H1 (cell line): ENCODE measurements at regions not wholly inside any gene's neighbourhood (a gene's known extent, or its start where the extent isn't known, plus 50 kb on each side); places are given as distances from the start of the nearest gene placed in this dataset.

Experiments used
- CTCF ChIA-PET: fragments of 300-600 bp; sonication (Branson Sonifier 250); formaldehyde crosslinking; loops from one replicate; lab custom pipeline; 2021; ENCODE audit not compliant: partially characterized antibody; lab: Charles Lee
- POLR2A ChIA-PET: fragments of 300-600 bp; sonication (Branson Sonifier 250); formaldehyde crosslinking; loops from one replicate; lab custom pipeline; 2021; ENCODE audit warnings: inconsistent platforms; ENCODE audit not compliant: partially characterized antibody; lab: Charles Lee
- DNase-seq, 2 experiments: peaks; one replicate each; pipeline versions ENCODE4 v3.0.0 to v3.0.0-alpha.2; 2010 to 2022; ENCODE audit warnings: low spot score in 2 of 2, low read depth in 1 of 2, mixed read lengths in 1 of 2
- FAIRE-seq: peaks from 2 replicates; lab custom pipeline; 2011; peaks lifted over from hg19 to GRCh38; lab: Jason Lieb, UNC
- H2AFZ ChIP-seq: 2 replicates; pipeline ENCODE4 v1.8.1; 2012; ENCODE audit warnings: low read length, inconsistent platforms
- H2AK5ac ChIP-seq: 2 replicates; pipeline ENCODE4 v1.6.1; 2013; ENCODE audit warnings: low read depth, low read length
- H2BK120ac ChIP-seq: replicated peaks from 2 replicates; pipeline ENCODE3; 2013; ENCODE audit warnings: low read depth, low read length, inconsistent platforms
- H2BK12ac ChIP-seq: 2 replicates; pipeline ENCODE4 v1.6.1; 2013; ENCODE audit warnings: low read depth, low read length
- H2BK15ac ChIP-seq: 2 replicates; pipeline ENCODE4 v1.6.1; 2013; ENCODE audit warnings: low read length
- H2BK20ac ChIP-seq: 2 replicates; pipeline ENCODE4 v1.6.1; 2013; ENCODE audit warnings: low read length
- H2BK5ac ChIP-seq: 2 replicates; pipeline ENCODE4 v1.6.1; 2013; ENCODE audit warnings: low read depth, low read length
- H3K14ac ChIP-seq: 2 replicates; pipeline ENCODE4 v1.6.1; 2013; ENCODE audit warnings: inconsistent platforms; ENCODE audit not compliant: insufficient read length
- H3K18ac ChIP-seq: 2 replicates; pipeline ENCODE4 v1.6.1; 2013; ENCODE audit warnings: low read length; ENCODE audit errors: extremely low read depth
- H3K23ac ChIP-seq: 2 replicates; pipeline ENCODE4 v1.6.1; 2013; ENCODE audit warnings: inconsistent platforms; ENCODE audit not compliant: insufficient read length
- H3K23me2 ChIP-seq: 2 replicates; pipeline ENCODE4 v1.6.1; 2013; ENCODE audit warnings: low read depth, low read length
- H3K27ac ChIP-seq: 2 replicates; pipeline ENCODE4 v1.6.1; 2011; ENCODE audit warnings: low read depth, low read length, inconsistent platforms
- H3K27me3 ChIP-seq, 4 experiments: replicated peaks in 1 of 4; 1 replicate in 1 of 4; 2 replicates in 3 of 4; pipeline versions ENCODE4 v1.6.1 to v1.8.1; 2011 to 2013; ENCODE audit warnings: low read length in 3 of 4, mild to moderate bottlenecking in 3 of 4, inconsistent platforms in 2 of 4, mixed read lengths in 2 of 4, moderate library complexity in 1 of 4; ENCODE audit not compliant: control insufficient read depth in 3 of 4, insufficient read depth in 3 of 4; ENCODE audit errors: extremely low read depth in 1 of 4
- H3K36me3 ChIP-seq, 4 experiments: 2 replicates each; pipeline versions ENCODE4 v1.6.1 to v1.8.1; 2011 to 2013; ENCODE audit warnings: mild to moderate bottlenecking in 4 of 4, low read length in 3 of 4, moderate library complexity in 2 of 4, control low read depth in 1 of 4, inconsistent platforms in 1 of 4; ENCODE audit not compliant: insufficient read depth in 4 of 4, control insufficient read depth in 2 of 4
- H3K4ac ChIP-seq: replicated peaks from 2 replicates; pipeline ENCODE3; 2013; ENCODE audit warnings: low read length, low read depth, mixed read lengths, inconsistent platforms; ENCODE audit not compliant: insufficient read length
- H3K4me1 ChIP-seq, 4 experiments: replicated peaks in 1 of 4; 1 replicate in 1 of 4; 2 replicates in 3 of 4; pipeline versions ENCODE4 v1.6.1 to v1.8.1; 2011 to 2013; ENCODE audit warnings: low read length in 3 of 4, inconsistent platforms in 2 of 4, mixed read lengths in 1 of 4; ENCODE audit not compliant: insufficient read depth in 4 of 4, control insufficient read depth in 3 of 4
- H3K4me2 ChIP-seq, 2 experiments: 2 replicates each; pipeline versions ENCODE4 v1.6.1 to v1.8.1; 2011 to 2013; ENCODE audit warnings: low read depth in 2 of 2, low read length in 2 of 2, control low read depth in 1 of 2, inconsistent platforms in 1 of 2, mild to moderate bottlenecking in 1 of 2; ENCODE audit not compliant: insufficient read depth in 1 of 2
- H3K4me3 ChIP-seq, 4 experiments: fragments of 200-600, 300-600 bp in 1 of 4; sonication (generic), shearing (Covaris generic), sonication (Bioruptor Twin) in 1 of 4; 2 replicates each; pipeline versions ENCODE4 v1.5.1 to v1.8.1; 2011 to 2016; ENCODE audit warnings: low read length in 4 of 4, low read depth in 3 of 4, control low read depth in 2 of 4, inconsistent platforms in 2 of 4, mild to moderate bottlenecking in 2 of 4, mixed read lengths in 1 of 4, moderate library complexity in 1 of 4; ENCODE audit not compliant: insufficient read depth in 2 of 4; ENCODE audit errors: extremely low read depth in 1 of 4
- H3K56ac ChIP-seq: replicated peaks from 2 replicates; pipeline ENCODE3; 2013; ENCODE audit warnings: low read depth, mild to moderate bottlenecking, mixed read lengths, low read length, inconsistent platforms; ENCODE audit not compliant: insufficient read length
- H3K79me1 ChIP-seq: 2 replicates; pipeline ENCODE4 v1.6.1; 2013; ENCODE audit warnings: low read depth, low read length, control low read depth
- H3K79me2 ChIP-seq, 2 experiments: 2 replicates each; pipeline versions ENCODE4 v1.6.1 to v1.8.1; 2012 to 2013; ENCODE audit warnings: low read length in 2 of 2, mild to moderate bottlenecking in 2 of 2, inconsistent platforms in 1 of 2; ENCODE audit not compliant: insufficient read depth in 2 of 2, control insufficient read depth in 1 of 2
- H3K9ac ChIP-seq, 4 experiments: replicated peaks in 1 of 4; 1 replicate in 1 of 4; 2 replicates in 3 of 4; pipeline versions ENCODE4 v1.6.1 to v1.8.1; 2011 to 2013; ENCODE audit warnings: low read depth in 3 of 4, low read length in 3 of 4, control low read depth in 2 of 4, mild to moderate bottlenecking in 2 of 4, moderate library complexity in 2 of 4, inconsistent platforms in 1 of 4; ENCODE audit errors: extremely low read depth in 1 of 4
- H3K9me3 ChIP-seq, 2 experiments: 2 replicates each; pipeline versions ENCODE4 v1.6.1 to v1.8.1; 2012 to 2013; ENCODE audit warnings: mild to moderate bottlenecking in 2 of 2, moderate library complexity in 2 of 2, control low read depth in 1 of 2, inconsistent platforms in 1 of 2, low read depth in 1 of 2, low read length in 1 of 2, mixed read lengths in 1 of 2; ENCODE audit not compliant: insufficient read depth in 2 of 2
- H4K20me1 ChIP-seq, 2 experiments: replicated peaks in 1 of 2; 2 replicates each; pipeline versions ENCODE3 to v1.8.1; 2011 to 2013; ENCODE audit warnings: inconsistent platforms in 2 of 2, low read length in 2 of 2, mild to moderate bottlenecking in 1 of 2; ENCODE audit not compliant: insufficient read depth in 2 of 2, control insufficient read depth in 1 of 2
- H4K5ac ChIP-seq: 2 replicates; pipeline ENCODE4 v1.6.1; 2013; ENCODE audit warnings: low read length, low read depth, mixed read lengths, inconsistent platforms; ENCODE audit not compliant: insufficient read length
- H4K8ac ChIP-seq: 2 replicates; pipeline ENCODE4 v1.8.0; 2013; ENCODE audit warnings: mild to moderate bottlenecking, moderate library complexity, low read length, inconsistent platforms; ENCODE audit not compliant: insufficient read depth; ENCODE audit errors: extremely low read depth
- H4K91ac ChIP-seq: replicated peaks from 2 replicates; pipeline ENCODE3; 2013; ENCODE audit warnings: low read length, mixed read lengths, inconsistent platforms; ENCODE audit not compliant: insufficient read length
- CEBPB ChIP-seq: IDR thresholded peaks from 2 replicates; pipeline ENCODE4 v1.6.1; 2012; ENCODE audit warnings: low read depth, low read length
- CHD1 ChIP-seq: IDR thresholded peaks from 2 replicates; pipeline ENCODE4 v1.6.1; 2012; ENCODE audit warnings: low read depth, low read length, improper control_type of control experiment
- CHD2 ChIP-seq: IDR thresholded peaks from 2 replicates; pipeline ENCODE4 v1.6.1; 2012; ENCODE audit warnings: low read length, improper control_type of control experiment
- EGR1 ChIP-seq: IDR thresholded peaks from 2 replicates; pipeline ENCODE4 v1.6.1; 2011; ENCODE audit warnings: low read depth, low read length, borderline replicate concordance
- HDAC6 ChIP-seq: IDR thresholded peaks from one replicate; pipeline ENCODE4 v1.7.1; 2012; ENCODE audit warnings: low read depth, mild to moderate bottlenecking, inconsistent platforms, low read length, moderate library complexity
- POLR2A ChIP-seq, 2 experiments: IDR thresholded peaks; 1 replicate in 1 of 2; 2 replicates in 1 of 2; pipeline ENCODE4 v1.6.1; 2011; ENCODE audit warnings: low read depth in 2 of 2, low read length in 2 of 2, mild to moderate bottlenecking in 2 of 2; ENCODE audit errors: control extremely low read depth in 1 of 2
- POLR2AphosphoS5 ChIP-seq: IDR thresholded peaks from 2 replicates; pipeline ENCODE4 v1.6.1; 2011; ENCODE audit warnings: low read depth, low read length
- RAD21 ChIP-seq, 2 experiments: IDR thresholded peaks in 1 of 2; conservative IDR thresholded peaks in 1 of 2; 2 replicates each; pipeline ENCODE4 v1.6.1; 2011; ENCODE audit warnings: low read depth in 2 of 2, low read length in 2 of 2, improper control_type of control experiment in 1 of 2, inconsistent platforms in 1 of 2, mild to moderate bottlenecking in 1 of 2, moderate library complexity in 1 of 2
- RBBP5 ChIP-seq: IDR thresholded peaks from 2 replicates; pipeline ENCODE4 v1.7.1; 2012; ENCODE audit warnings: low read depth, mild to moderate bottlenecking, inconsistent platforms, low read length, moderate library complexity, borderline replicate concordance
- SIN3A ChIP-seq, 2 experiments: IDR thresholded peaks in 1 of 2; conservative IDR thresholded peaks in 1 of 2; 2 replicates each; pipeline ENCODE4 v1.6.1; 2011 to 2012; ENCODE audit warnings: low read length in 2 of 2, improper control_type of control experiment in 1 of 2, low read depth in 1 of 2, mild to moderate bottlenecking in 1 of 2
- SP4 ChIP-seq: IDR thresholded peaks from 2 replicates; pipeline ENCODE4 v1.6.1; 2012; ENCODE audit warnings: low read length, inconsistent platforms
- ZNF274 ChIP-seq: IDR thresholded peaks from 2 replicates; pipeline ENCODE4 v1.7.0; 2012; ENCODE audit warnings: low read length, borderline replicate concordance; ENCODE audit errors: extremely low read depth
- WGBS, 2 experiments: shearing (Covaris generic) in 1 of 2; methylation state at CpG; one replicate each; pipeline versions ENCODE4 v1.1.6 to v1.1.7; 2013 to 2015; ENCODE audit warnings: low lambda C conversion rate in 2 of 2, mixed read lengths in 2 of 2, inconsistent platforms in 1 of 2, low coverage in 1 of 2, missing lambda C conversion rate in 1 of 2; ENCODE audit not compliant: insufficient replicate concordance in 2 of 2, insufficient coverage in 1 of 2, insufficient read length in 1 of 2; ENCODE audit errors: extremely low coverage in 1 of 2, missing lambda C conversion rate in 1 of 2; 5-methylcytosine and 5-hydroxymethylcytosine counted together
- TF ChIP-seq, protein P1 (sequence below), 3 experiments: IDR thresholded peaks; 1 replicate in 2 of 3; 2 replicates in 1 of 3; pipeline versions ENCODE4 v1.5.1 to v1.6.1; 2011; ENCODE audit warnings: low read length in 3 of 3, mild to moderate bottlenecking in 3 of 3, inconsistent platforms in 2 of 3, low read depth in 1 of 3, moderate library complexity in 1 of 3; ENCODE audit not compliant: insufficient read depth in 1 of 3; ENCODE audit errors: control extremely low read depth in 1 of 3

- Histone ChIP-seq H3K56ac (no peak overlapping the region), H3K4me2 (no peak overlapping the region), H3K27ac (no peak overlapping the region), H2BK5ac (no peak overlapping the region), H3K4me3 (no peak overlapping the region), H3K27me3 (no peaks in the 10 kb centered on the region), H4K8ac (no peak overlapping the region), H3K18ac (no peak overlapping the region), H2BK20ac (no peak overlapping the region), H3K9ac (no peak overlapping the region), H3K14ac (no peak overlapping the region), H3K36me3 (no peaks in the 10 kb centered on the region), H2BK12ac (no peak overlapping the region), H2BK15ac (no peak overlapping the region), H3K9me3 (peaks cover 0 to 7% of the 10 kb centered on the region in 2 experiments; a peak in 1 of 4 replicates), H2AK5ac (no peak overlapping the region), H3K4me1 (no peaks in the 10 kb centered on the region), H3K23ac (no peak overlapping the region), H3K79me1 (no peaks in the 10 kb centered on the region), H4K20me1 (no peaks in the 10 kb centered on the region), H3K79me2 (no peaks in the 10 kb centered on the region), H2AFZ (no peak overlapping the region), H2BK120ac (no peak overlapping the region), H3K23me2 (no peaks in the 10 kb centered on the region), H4K91ac (no peak overlapping the region), H3K4ac (no peak overlapping the region), H4K5ac (no peak overlapping the region)
- 96% methylated on average over 5 of the region's 5 CpGs; no CpG with 5 or more reads in 1 of the 2 experiments for WGBS, 2 experiments
- no peak for DNase-seq
- ChIA-PET POLR2A (interaction anchor here (0.6 kb wide), 1 partner anchor 8 kb away, joined by 3 read pairs; no protein-coding TSS in a partner anchor), CTCF (interaction anchor here (1.0 kb wide), 1 partner anchor 1178 kb away, joined by 3 read pairs; no protein-coding TSS in a partner anchor)
- FAIRE-seq: no peak
- no peak for TF ChIP-seq SP4
- TF ChIP-seq, protein P1, sequence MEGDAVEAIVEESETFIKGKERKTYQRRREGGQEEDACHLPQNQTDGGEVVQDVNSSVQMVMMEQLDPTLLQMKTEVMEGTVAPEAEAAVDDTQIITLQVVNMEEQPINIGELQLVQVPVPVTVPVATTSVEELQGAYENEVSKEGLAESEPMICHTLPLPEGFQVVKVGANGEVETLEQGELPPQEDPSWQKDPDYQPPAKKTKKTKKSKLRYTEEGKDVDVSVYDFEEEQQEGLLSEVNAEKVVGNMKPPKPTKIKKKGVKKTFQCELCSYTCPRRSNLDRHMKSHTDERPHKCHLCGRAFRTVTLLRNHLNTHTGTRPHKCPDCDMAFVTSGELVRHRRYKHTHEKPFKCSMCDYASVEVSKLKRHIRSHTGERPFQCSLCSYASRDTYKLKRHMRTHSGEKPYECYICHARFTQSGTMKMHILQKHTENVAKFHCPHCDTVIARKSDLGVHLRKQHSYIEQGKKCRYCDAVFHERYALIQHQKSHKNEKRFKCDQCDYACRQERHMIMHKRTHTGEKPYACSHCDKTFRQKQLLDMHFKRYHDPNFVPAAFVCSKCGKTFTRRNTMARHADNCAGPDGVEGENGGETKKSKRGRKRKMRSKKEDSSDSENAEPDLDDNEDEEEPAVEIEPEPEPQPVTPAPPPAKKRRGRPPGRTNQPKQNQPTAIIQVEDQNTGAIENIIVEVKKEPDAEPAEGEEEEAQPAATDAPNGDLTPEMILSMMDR (IDR thresholded peaks at IDR 0.05; ENCODE audit: control extremely low read depth in 1 of 3, insufficient read depth in 1 of 3, low read depth in 1 of 3, low read length in 3 of 3): no peak
- no peak for TF ChIP-seq RAD21 (IDR thresholded peaks at IDR 0.05 in 1 of 2, conservative IDR thresholded peaks at IDR 0.05 in 1 of 2; ENCODE audit: low read depth in 2 of 2, low read length in 2 of 2)
- no peak for TF ChIP-seq CEBPB
- no peak for TF ChIP-seq EGR1
- TF ChIP-seq HDAC6: no peak
- TF ChIP-seq CHD2: no peak
- no peak for TF ChIP-seq POLR2AphosphoS5
- no peak for TF ChIP-seq CHD1
- no peak for TF ChIP-seq ZNF274
- no peak for TF ChIP-seq POLR2A (IDR thresholded peaks at IDR 0.05; ENCODE audit: control extremely low read depth in 1 of 2, low read depth in 2 of 2, low read length in 2 of 2)
- TF ChIP-seq RBBP5: no peak
- TF ChIP-seq SIN3A (conservative IDR thresholded peaks at IDR 0.05 in 1 of 2, IDR thresholded peaks at IDR 0.05 in 1 of 2; ENCODE audit: low read depth in 1 of 2, low read length in 2 of 2): no peak
Measured at GRCh38 chr14:98477935-98478334, 794.1 kb downstream of the BCL11B start.
